ENCODE measurements at regions not wholly inside any gene's neighbourhood (a gene's known extent, or its start where the extent isn't known, plus 50 kb on each side); places are given as distances from the start of the nearest gene placed in this dataset.

DNA sequence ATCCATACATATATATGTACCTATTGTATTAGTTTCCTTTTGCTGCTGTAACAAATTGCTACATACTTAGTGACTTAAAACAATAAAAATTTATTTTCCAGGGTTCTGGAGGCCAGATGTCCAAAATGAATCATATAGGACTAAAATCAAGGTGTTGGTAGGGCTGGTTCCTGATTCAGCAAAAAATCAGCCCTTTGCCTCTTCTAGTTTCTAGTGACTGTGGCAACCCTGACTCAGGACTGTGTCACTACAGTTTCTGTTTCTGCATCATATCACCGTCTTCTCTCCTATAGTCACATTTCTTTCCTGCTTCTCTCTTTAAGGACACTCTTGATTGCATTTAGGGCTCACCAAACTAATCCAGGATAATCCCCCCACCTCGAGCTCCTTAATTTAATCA lies 386.3 kb upstream of the TBX3 start:
- TF ChIP-seq, protein P1, sequence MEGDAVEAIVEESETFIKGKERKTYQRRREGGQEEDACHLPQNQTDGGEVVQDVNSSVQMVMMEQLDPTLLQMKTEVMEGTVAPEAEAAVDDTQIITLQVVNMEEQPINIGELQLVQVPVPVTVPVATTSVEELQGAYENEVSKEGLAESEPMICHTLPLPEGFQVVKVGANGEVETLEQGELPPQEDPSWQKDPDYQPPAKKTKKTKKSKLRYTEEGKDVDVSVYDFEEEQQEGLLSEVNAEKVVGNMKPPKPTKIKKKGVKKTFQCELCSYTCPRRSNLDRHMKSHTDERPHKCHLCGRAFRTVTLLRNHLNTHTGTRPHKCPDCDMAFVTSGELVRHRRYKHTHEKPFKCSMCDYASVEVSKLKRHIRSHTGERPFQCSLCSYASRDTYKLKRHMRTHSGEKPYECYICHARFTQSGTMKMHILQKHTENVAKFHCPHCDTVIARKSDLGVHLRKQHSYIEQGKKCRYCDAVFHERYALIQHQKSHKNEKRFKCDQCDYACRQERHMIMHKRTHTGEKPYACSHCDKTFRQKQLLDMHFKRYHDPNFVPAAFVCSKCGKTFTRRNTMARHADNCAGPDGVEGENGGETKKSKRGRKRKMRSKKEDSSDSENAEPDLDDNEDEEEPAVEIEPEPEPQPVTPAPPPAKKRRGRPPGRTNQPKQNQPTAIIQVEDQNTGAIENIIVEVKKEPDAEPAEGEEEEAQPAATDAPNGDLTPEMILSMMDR (IDR thresholded peaks at IDR 0.05): no peak
- no peak for TF ChIP-seq EZH2 (IDR thresholded peaks at IDR 0.05)
